ENCODE measurements at regions not wholly inside any gene's neighbourhood (a gene's known extent, or its start where the extent isn't known, plus 50 kb on each side); places are given as distances from the start of the nearest gene placed in this dataset.

- no peak for DNase-seq
These were observed 117.9 kb upstream of the CDH18 start for GRCh38 chr5:20105915-20106314.

GRCh38 chr5:20102293-20102692 is 114.3 kb upstream of the CDH18 start:
- DNase-seq = no peak

GRCh38 chr5:20098694-20099093 is 110.7 kb upstream of the CDH18 start:
- no peak for DNase-seq

- DNase-seq = no peak
These were observed 100.4 kb upstream of the CDH18 start for GRCh38 chr5:20088361-20088760.

GRCh38 chr5:20087299-20087698 is 99.3 kb upstream of the CDH18 start:
- DNase-seq = no peak

GRCh38 chr5:20077186-20077585 is 89.2 kb upstream of the CDH18 start:
- no peak for DNase-seq

- DNase-seq = no peak
These were observed 68.9 kb upstream of the CDH18 start for GRCh38 chr5:20056933-20057332.

- DNase-seq = no peak
These were observed 67.3 kb upstream of the CDH18 start for GRCh38 chr5:20055301-20055700.

- DNase-seq = no peak
These were observed 62.3 kb upstream of the CDH18 start for GRCh38 chr5:20050262-20050661.

GRCh38 chr5:20044460-20044859 is 56.5 kb upstream of the CDH18 start:
- no peak for DNase-seq

GRCh38 chr5:20041326-20042274 is 53.6 kb upstream of the CDH18 start:
- no peak for DNase-seq

GRCh38 chr5:20040901-20041300 is 52.9 kb upstream of the CDH18 start:
- DNase-seq = no peak

Data from NCI-H1105 treated with DMSO at 0.1 percent for 48 hours (cell line).